SK-N-SH (cell line): ENCODE measurements at regions not wholly inside any gene's neighbourhood (a gene's known extent, or its start where the extent isn't known, plus 50 kb on each side); places are given as distances from the start of the nearest gene placed in this dataset.

Experiments
- CTCF ChIA-PET: fragments of 300-600, 350-600 bp; formaldehyde crosslinking; extraction: SDS; loops from one replicate; lab custom pipeline; 2021; lab: Yijun Ruan, JAX
- POLR2A ChIA-PET: fragments of 350-600 bp; sonication (Branson Sonifier 250); formaldehyde crosslinking; extraction: SDS; loops from one replicate; lab custom pipeline; 2020; ENCODE audit warnings: antibody characterized with exemption, inconsistent platforms; lab: Yijun Ruan, JAX
- DNase-seq: peaks from one replicate; pipeline ENCODE4 v3.0.0; 2012
- H2AFZ ChIP-seq: fragments of 200-600 bp; sonication (generic); 2 replicates; pipeline ENCODE4 v1.8.1; 2016; ENCODE audit warnings: antibody characterized with exemption, mild to moderate bottlenecking, low read depth
- H3F3A ChIP-seq: fragments of 200-600 bp; sonication (generic); replicated peaks from 2 replicates; pipeline ENCODE3; 2016; ENCODE audit warnings: antibody characterized with exemption, mild to moderate bottlenecking; ENCODE audit not compliant: insufficient read depth
- H3K27ac ChIP-seq, 2 experiments: fragments of 200-500 bp in 1 of 2; fragments of 200-600 bp in 1 of 2; sonication (Bioruptor generic) in 1 of 2; sonication (generic), shearing (Covaris generic) in 1 of 2; 2 replicates each; pipeline versions ENCODE4 v1.5.1 to v1.6.1; 2014 to 2016; ENCODE audit warnings: low read depth in 2 of 2, inconsistent platforms in 1 of 2, low read length in 1 of 2, mild to moderate bottlenecking in 1 of 2, mixed read lengths in 1 of 2
- H3K27me3 ChIP-seq: fragments of 200-600 bp; sonication (generic), shearing (Covaris generic); 2 replicates; pipeline ENCODE4 v1.6.1; 2016; ENCODE audit warnings: mixed run types; ENCODE audit not compliant: insufficient read depth
- H3K36me3 ChIP-seq, 2 experiments: fragments of 200-500 bp in 1 of 2; fragments of 200-600 bp in 1 of 2; sonication (Bioruptor generic) in 1 of 2; sonication (generic) in 1 of 2; replicated peaks in 1 of 2; 2 replicates each; pipeline versions ENCODE3 to v1.5.1; 2014 to 2016; ENCODE audit warnings: low read length in 1 of 2, mild to moderate bottlenecking in 1 of 2; ENCODE audit not compliant: insufficient read depth in 2 of 2, control insufficient read depth in 1 of 2
- H3K4me1 ChIP-seq, 2 experiments: fragments of 200-500 bp in 1 of 2; fragments of 200-600 bp in 1 of 2; sonication (Bioruptor generic) in 1 of 2; sonication (generic), shearing (Covaris generic) in 1 of 2; 2 replicates each; pipeline versions ENCODE4 v1.5.1 to v1.6.1; 2014 to 2016; ENCODE audit warnings: low read depth in 1 of 2, low read length in 1 of 2, mixed run types in 1 of 2; ENCODE audit not compliant: insufficient read depth in 2 of 2, control insufficient read depth in 1 of 2
- H3K4me2 ChIP-seq: fragments of 200-600 bp; sonication (generic), shearing (Covaris generic); 2 replicates; pipeline ENCODE4 v1.6.1; 2017; ENCODE audit warnings: mixed run types
- H3K4me3 ChIP-seq, 2 experiments: fragments of 200-500 bp in 1 of 2; fragments of 200-600 bp in 1 of 2; sonication (Bioruptor generic) in 1 of 2; sonication (generic), shearing (Covaris generic) in 1 of 2; 2 replicates each; pipeline versions ENCODE4 v1.5.1 to v1.8.1; 2014 to 2016; ENCODE audit warnings: low read depth in 2 of 2, inconsistent platforms in 1 of 2, low read length in 1 of 2, mild to moderate bottlenecking in 1 of 2, mixed read lengths in 1 of 2, moderate library complexity in 1 of 2
- H3K79me2 ChIP-seq: fragments of 200-600 bp; sonication (generic); 2 replicates; pipeline ENCODE4 v1.8.1; 2017; ENCODE audit warnings: mild to moderate bottlenecking; ENCODE audit not compliant: insufficient read depth
- H3K9ac ChIP-seq: fragments of 200-600 bp; sonication (generic); 2 replicates; pipeline ENCODE4 v1.6.1; 2017; ENCODE audit warnings: mixed run types
- H3K9me2 ChIP-seq: fragments of 200-600 bp; sonication (generic); 2 replicates; pipeline ENCODE4 v1.6.1; 2017; ENCODE audit warnings: mixed run types
- H3K9me3 ChIP-seq: fragments of 200-600 bp; sonication (generic); 2 replicates; pipeline ENCODE4 v1.6.1; 2017; ENCODE audit warnings: mixed run types, mild to moderate bottlenecking, moderate library complexity
- H4K20me1 ChIP-seq: fragments of 200-600 bp; sonication (generic); 2 replicates; pipeline ENCODE4 v1.6.1; 2017; ENCODE audit warnings: mild to moderate bottlenecking, mixed run types; ENCODE audit not compliant: insufficient read depth
- CHD2 ChIP-seq: fragments of 150-350 bp; IDR thresholded peaks from 2 replicates; pipeline ENCODE4 v1.6.1; 2018; ENCODE audit warnings: low read length; ENCODE audit not compliant: partially characterized antibody
- CTCF ChIP-seq: fragments of 200-600 bp; sonication (generic); IDR thresholded peaks from 2 replicates; pipeline ENCODE4 v1.6.1; 2017; ENCODE audit warnings: antibody characterized with exemption, mild to moderate bottlenecking, moderate library complexity
- FOXJ3 ChIP-seq: sonication (generic); formaldehyde crosslinking; IDR thresholded peaks from 2 replicates; pipeline ENCODE4 v1.5.1; 2020; ENCODE audit warnings: mild to moderate bottlenecking, missing genetic modification reagents
- FOXM1 ChIP-seq: IDR thresholded peaks from 2 replicates; pipeline ENCODE4 v1.4.0; 2012; ENCODE audit warnings: low read depth, mild to moderate bottlenecking
- GATA2 ChIP-seq: sonication (generic); formaldehyde crosslinking; IDR thresholded peaks from 2 replicates; pipeline ENCODE4 v1.5.0; 2020; ENCODE audit warnings: mild to moderate bottlenecking, missing genetic modification reagents
- IRF3 ChIP-seq: fragments of 150-350 bp; IDR thresholded peaks from 2 replicates; pipeline ENCODE4 v1.6.1; 2016; ENCODE audit warnings: mild to moderate bottlenecking, low read depth, low read length
- JUND ChIP-seq: IDR thresholded peaks from 2 replicates; pipeline ENCODE4 v1.4.0; 2012
- MAX ChIP-seq: IDR thresholded peaks from 2 replicates; pipeline ENCODE4 v1.4.0; 2012; ENCODE audit warnings: low read depth
- MXI1 ChIP-seq: IDR thresholded peaks from 2 replicates; pipeline ENCODE4 v1.6.1; 2012; ENCODE audit warnings: mild to moderate bottlenecking, low read depth, low read length, improper control_type of control experiment
- NFIC ChIP-seq: IDR thresholded peaks from 2 replicates; pipeline ENCODE4 v1.4.0; 2012; ENCODE audit warnings: borderline replicate concordance
- POLR2AphosphoS5 ChIP-seq: IDR thresholded peaks from 2 replicates; pipeline ENCODE4 v1.6.1; 2012; ENCODE audit warnings: low read depth, low read length
- RAD21 ChIP-seq: IDR thresholded peaks from 2 replicates; pipeline ENCODE4 v1.6.1; 2012; ENCODE audit warnings: mild to moderate bottlenecking, low read length
- RCOR1 ChIP-seq: fragments of 150-350 bp; IDR thresholded peaks from 2 replicates; pipeline ENCODE4 v1.6.1; 2017; ENCODE audit warnings: antibody characterized with exemption, low read length
- RXRA ChIP-seq: IDR thresholded peaks from 2 replicates; pipeline ENCODE4 v1.4.0; 2012; ENCODE audit warnings: low read depth, mild to moderate bottlenecking, borderline replicate concordance
- TAF1 ChIP-seq: IDR thresholded peaks from 2 replicates; pipeline ENCODE4 v1.6.1; 2012; ENCODE audit warnings: low read depth, mild to moderate bottlenecking, low read length, moderate library complexity, borderline replicate concordance
- TCF12 ChIP-seq: IDR thresholded peaks from 2 replicates; pipeline ENCODE4 v1.4.0; 2012
- USF1 ChIP-seq: IDR thresholded peaks from 2 replicates; pipeline ENCODE4 v1.4.0; 2012; ENCODE audit warnings: low read depth, borderline replicate concordance
- USF2 ChIP-seq: fragments of 150-350 bp; IDR thresholded peaks from 2 replicates; pipeline ENCODE4 v1.6.1; 2017; ENCODE audit warnings: antibody characterized with exemption, low read length, low read depth, borderline replicate concordance
- WGBS: methylation state at CpG from one replicate; pipeline ENCODE4 v1.1.6; 2017; ENCODE audit warnings: low lambda C conversion rate; 5-methylcytosine and 5-hydroxymethylcytosine counted together

- Histone ChIP-seq H2AFZ (no peak overlapping the region), H3F3A (no peaks in the 10 kb centered on the region), H3K79me2 (no peaks in the 10 kb centered on the region), H3K9me3 (no peaks in the 10 kb centered on the region), H3K27me3 (no peaks in the 10 kb centered on the region), H3K9ac (no peak overlapping the region), H3K4me1 (no peaks in the 10 kb centered on the region; a peak in 1 of 4 replicates), H4K20me1 (no peaks in the 10 kb centered on the region), H3K4me2 (no peak overlapping the region), H3K27ac (no peak overlapping the region), H3K4me3 (no peak overlapping the region), H3K36me3 (no peaks in the 10 kb centered on the region), H3K9me2 (no peaks in the 10 kb centered on the region)
- ChIA-PET CTCF (interaction anchor here (0.8 kb wide), 1 partner anchor 13 kb away, joined by 3 read pairs; no protein-coding TSS in a partner anchor), POLR2A (no interaction called here)
- no peak for DNase-seq
- TF ChIP-seq FOXM1 (no peak), JUND (no peak), TCF12 (no peak), POLR2AphosphoS5 (no peak), TAF1 (no peak), NFIC (no peak), USF2 (no peak), RCOR1 (no peak), USF1 (no peak), GATA2 (CRISPR knock-in tag) (no peak), RAD21 (no peak), IRF3 (no peak), MAX (no peak), CHD2 (no peak), RXRA (no peak), FOXJ3 (CRISPR knock-in tag) (no peak), MXI1 (no peak), CTCF (no peak)
- WGBS = 9% methylated on average over 3 of the region's 3 CpGs
Measured at GRCh38 chr16:76748461-76749348, 442.3 kb upstream of the MON1B start.
